ENCODE measurements at regions not wholly inside any gene's neighbourhood (a gene's known extent, or its start where the extent isn't known, plus 50 kb on each side); places are given as distances from the start of the nearest gene placed in this dataset.

- TF ChIP-seq, protein P1, sequence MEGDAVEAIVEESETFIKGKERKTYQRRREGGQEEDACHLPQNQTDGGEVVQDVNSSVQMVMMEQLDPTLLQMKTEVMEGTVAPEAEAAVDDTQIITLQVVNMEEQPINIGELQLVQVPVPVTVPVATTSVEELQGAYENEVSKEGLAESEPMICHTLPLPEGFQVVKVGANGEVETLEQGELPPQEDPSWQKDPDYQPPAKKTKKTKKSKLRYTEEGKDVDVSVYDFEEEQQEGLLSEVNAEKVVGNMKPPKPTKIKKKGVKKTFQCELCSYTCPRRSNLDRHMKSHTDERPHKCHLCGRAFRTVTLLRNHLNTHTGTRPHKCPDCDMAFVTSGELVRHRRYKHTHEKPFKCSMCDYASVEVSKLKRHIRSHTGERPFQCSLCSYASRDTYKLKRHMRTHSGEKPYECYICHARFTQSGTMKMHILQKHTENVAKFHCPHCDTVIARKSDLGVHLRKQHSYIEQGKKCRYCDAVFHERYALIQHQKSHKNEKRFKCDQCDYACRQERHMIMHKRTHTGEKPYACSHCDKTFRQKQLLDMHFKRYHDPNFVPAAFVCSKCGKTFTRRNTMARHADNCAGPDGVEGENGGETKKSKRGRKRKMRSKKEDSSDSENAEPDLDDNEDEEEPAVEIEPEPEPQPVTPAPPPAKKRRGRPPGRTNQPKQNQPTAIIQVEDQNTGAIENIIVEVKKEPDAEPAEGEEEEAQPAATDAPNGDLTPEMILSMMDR (IDR thresholded peaks at IDR 0.05) = no peak
- TF ChIP-seq POLR2AphosphoS5 (IDR thresholded peaks at IDR 0.05) (no peak), POLR2A (IDR thresholded peaks at IDR 0.05) (no peak), EP300 (IDR thresholded peaks at IDR 0.05) (no peak)
These were observed 352.1 kb upstream of the GATB start for GRCh38 chr4:152112887-152113286.

Data from upper lobe of left lung (tissue), 4 donors.